GM19372 (cell line): ENCODE measurements at regions not wholly inside any gene's neighbourhood (a gene's known extent, or its start where the extent isn't known, plus 50 kb on each side); places are given as distances from the start of the nearest gene placed in this dataset.

Experiments used
- ATAC-seq: cut with Tn5 transposase; IDR thresholded peaks from one replicate; pipeline ENCODE4 v1.9.1; 2021; ENCODE audit warnings: mild to moderate bottlenecking, low read depth, moderate library complexity; ENCODE audit not compliant: unreplicated experiment

DNA sequence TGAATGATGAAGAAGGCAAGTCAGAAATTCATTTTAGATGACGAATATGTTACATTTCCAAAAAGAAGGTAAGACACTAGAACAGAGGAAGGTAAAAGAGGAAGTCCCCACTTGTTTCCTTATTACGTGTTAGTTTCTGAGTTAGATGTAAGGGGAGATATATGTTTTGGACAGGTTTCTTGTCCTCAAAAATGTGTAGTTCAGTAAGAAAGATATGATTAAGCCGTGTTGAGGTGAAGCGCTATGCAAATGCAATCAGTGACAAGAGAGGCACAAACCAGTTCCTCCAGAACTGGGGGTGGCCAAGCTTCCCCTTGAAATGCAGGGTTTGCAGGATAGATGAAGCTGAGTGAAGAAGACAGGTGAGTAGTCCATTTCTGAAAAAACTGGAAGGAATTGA is 293.3 kb upstream of the RUNX1 start:
- ATAC-seq, result no peak

DNA sequence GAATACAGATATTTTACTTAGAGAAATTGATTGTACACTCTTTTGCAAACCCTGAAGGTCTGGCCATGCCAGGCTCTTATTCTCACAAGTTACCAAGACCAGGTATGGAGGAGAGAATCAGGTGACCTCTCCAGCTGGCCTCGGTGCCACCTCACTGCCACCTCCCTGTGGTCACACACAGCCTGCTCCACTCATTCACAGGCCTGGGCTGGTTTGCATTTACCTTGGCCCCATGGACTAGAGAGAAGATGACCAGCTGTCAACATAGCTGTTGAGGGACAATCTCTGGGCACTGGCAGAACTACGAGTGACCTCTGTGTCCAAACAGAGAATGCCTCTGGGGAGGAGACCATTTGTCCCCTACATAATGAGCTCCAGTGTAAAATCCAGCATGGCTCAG is 291.2 kb upstream of the RUNX1 start:
- ATAC-seq, result no peak

DNA sequence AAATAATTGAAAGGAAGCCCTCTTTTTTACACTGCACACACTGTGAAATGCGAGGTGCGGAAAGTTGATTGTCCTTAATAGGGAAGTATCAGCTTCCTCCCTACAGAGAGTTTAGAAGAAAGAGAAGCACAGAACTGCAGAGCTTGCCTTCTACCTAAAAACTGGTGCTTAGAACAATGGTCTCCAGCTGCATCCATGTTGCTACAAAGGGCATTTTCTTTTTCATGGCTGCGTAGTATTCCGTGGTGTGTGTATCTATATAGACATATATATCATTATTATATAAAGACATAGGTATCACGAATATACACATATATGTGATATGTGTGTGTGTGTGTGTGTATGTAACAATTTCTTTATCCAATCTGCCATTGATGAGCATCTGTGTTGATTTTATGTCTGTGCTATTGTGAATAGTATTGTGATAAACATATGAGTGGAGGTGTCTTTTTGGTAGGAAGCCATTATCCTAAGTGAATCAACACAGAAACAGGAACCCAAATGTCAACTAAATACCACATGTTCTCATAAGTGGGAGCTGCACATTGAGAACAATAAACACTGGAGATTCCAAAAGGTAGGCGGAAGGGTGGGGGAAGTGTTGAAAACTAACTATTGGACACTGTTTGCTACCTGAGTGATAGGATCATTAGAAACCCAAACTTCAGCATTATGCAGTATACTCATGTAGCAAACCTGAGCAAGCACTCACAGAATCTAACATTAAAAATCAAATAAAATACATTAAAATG is 290.0 kb upstream of the RUNX1 start:
- ATAC-seq, result no peak

DNA sequence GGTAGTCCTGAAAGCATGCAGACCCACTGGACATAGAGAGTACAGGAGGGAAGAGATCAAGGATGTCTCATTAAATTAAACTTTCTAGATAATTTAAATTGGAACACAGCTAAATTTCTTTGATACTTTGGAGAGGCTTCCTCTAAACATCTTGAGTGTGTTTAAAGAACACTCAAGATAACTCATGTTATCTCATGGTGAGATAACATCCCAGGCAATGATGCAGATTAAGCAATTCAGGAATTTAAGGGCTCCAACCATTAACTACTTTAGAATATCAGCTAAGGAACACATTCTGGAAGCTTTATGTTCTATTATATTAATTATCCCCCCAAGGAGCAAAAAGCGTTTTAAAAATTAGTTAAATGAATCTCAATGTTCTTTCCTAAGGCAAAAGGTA is 289.2 kb upstream of the RUNX1 start:
- no peak for ATAC-seq

DNA sequence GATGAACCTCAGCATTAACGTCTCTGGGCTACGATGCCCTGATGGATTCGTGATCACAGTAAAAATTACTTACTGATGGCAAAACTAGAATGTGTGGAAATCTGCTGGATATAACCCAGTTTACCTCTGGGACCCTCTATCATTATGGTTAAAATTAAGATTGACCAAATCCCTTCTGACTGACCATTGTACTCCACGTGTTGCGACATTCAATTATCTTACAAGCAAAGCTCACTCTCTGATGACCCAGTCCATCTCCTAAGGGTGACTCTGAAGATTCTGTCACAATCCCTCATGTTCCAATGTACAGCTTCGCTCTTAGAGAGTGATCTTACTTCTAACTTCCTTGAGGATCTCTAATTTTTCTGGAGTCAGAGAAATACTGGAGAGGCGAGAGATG is 288.5 kb upstream of the RUNX1 start:
- ATAC-seq, result no peak

DNA sequence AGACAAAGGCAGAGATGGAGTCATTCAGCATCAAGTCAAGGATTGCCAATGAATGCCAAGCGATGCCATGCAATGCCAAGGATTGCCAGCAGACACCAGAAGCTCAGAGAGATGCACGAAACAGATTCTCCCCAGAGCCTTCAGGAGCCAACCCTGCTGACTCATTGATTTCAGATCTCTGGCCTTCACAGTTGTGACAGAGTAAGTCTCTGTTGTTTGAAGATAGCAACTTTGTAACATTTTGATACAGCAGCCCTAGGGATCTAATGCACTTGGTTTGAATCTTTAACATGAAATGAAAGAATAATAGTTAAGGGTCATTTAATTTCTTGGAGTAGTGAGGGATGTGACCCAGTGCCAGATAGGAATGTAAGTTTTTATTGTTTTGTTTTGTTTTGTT is 287.4 kb upstream of the RUNX1 start:
- no peak for ATAC-seq

DNA sequence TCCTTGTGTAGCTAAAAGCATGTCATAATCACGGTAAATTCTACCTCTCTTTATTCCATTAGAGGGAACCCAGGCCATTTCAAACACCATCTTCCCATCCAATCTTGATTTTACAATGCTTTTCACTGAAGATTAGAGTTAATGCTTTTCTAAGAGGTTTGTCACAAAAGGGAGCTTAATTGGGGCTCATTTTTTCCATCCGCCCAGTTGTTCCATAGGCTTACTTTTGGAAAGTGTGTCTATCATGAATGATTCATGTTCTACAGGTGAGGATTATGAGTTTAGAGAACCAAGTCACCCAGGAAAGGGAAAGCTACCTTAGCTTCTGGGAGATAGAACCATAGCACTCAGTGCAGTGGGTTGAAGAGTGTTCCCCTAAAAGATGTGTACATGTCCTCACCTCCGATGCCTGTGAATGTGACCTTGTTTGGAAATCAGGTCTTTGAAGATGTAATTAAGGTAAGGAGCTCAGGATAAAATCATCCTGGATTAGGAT is 286.9 kb upstream of the RUNX1 start:
- ATAC-seq, result no peak

DNA sequence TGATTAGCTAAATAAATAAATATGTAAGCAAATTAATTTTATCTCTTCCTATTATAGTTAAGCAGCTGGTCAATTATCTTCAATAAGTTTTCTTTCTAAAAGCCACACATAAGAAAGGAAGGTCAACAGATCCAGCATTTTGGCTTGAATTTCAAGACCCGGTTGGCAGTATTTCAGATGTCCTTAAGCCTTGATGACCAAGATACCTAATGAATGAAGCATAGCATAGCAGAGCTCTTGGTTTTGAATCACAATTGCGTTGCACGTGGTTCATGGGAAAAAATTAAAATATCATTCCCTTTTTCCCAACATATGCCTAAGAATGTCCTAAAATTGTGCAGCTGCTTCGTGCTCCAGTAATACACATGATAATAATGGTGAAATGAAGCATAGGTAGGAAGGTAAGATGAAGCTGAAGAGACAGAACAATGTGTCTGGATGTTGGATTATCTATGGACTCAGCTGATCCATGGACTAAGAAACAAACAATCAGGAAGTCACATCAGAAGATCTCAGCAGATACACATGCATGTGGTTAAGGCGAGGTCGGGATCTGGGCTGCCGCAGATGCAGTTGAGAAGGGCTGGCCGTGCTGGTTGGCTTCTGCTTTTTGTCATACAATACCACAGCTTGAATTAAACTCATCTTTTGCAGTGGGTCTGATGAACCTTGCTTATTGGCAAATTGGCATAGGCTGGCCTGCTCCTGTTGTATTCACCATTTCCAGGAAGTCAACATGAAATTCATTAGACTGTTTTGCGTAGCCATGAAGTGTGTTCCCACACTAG is 284.9 kb upstream of the RUNX1 start:
- ATAC-seq, result no peak

DNA sequence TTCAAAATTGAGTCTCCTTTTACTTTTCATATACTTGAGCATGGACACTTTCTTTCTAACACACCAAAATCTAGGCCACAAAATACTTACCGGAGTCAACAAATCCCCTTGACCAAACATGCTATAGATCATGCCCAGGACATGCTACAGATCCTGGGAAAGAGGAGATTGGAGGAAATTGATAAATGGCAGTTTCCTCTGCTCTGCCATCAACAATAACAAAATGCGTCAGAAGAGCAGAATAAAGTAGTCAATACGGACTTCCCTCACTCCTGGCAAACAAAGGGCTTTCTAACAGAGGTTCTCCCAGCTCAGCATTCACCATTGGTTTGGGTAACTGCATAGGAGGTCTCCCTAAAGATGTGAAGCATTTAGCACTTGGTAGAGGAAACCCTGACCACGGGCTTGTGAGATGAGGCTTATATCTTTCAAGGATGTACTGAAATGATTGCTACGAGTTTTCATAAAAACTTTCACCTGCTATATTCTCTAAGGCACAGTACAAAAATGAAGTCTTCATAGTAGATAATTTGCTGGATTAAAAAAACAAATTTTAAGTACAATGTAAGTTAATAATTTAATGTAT is 283.8 kb upstream of the RUNX1 start:
- ATAC-seq, result no peak

DNA sequence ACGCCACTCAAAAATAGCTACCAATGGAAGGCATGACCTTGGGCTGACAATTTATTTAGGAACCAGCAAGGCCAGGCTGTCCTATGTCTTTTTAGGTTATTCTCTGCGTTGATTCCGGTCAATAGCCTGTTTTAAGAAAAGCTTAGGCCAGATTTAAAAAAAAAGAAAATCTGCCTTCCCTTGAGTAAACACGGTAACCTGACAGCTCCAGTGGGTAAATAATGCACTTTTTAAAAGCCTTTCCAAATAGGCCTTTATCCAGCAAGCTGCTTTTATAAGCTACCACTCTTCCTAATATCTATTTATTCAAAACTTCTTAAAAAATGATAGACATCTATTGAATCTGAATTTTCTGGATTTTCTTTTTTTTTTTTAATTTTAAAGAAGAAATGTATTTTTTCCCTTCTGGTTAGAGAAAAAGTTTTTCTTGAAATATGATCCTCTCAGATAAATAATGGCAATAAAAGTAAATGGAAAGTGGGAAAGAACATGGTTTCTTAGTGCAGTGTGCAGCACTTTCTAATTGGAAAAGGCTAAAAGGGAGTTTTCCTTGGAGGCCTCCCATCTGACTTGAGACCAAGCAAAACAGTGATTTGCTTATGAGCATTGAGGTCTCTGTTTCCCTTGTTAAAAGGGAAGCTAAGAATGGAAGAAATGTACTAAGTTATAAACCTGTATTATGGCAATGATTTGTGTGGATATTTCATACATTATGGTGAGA is 281.0 kb upstream of the RUNX1 start:
- ATAC-seq, result no peak

DNA sequence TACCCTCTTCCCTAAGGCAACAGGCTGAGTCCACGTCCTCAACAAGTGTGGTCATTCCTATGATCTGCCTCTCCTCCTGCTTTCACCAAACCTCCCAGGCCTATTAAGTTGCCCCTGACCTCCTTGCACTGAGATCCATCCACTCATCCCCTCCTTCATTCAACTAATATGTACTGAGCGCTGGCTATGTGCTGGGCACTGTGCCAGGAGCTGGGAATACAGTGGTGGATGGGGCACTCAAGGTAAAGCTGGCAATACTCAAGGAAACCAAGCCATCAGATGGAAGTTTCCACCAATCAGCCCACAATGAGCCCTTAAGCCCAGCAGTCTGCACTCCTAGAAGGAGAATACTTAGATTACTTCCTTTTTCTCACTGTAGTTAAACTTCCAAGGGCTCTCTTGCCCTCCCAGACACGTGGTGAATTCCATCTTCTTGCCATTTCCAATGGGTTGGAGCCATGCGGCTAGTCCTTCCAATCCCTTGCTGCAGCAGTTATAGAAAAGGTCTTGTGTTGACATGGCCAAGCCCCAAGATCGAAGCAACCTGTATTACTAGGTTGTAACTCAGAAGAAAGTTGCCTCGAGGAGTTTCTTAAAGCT is 279.9 kb upstream of the RUNX1 start:
- ATAC-seq, result no peak

DNA sequence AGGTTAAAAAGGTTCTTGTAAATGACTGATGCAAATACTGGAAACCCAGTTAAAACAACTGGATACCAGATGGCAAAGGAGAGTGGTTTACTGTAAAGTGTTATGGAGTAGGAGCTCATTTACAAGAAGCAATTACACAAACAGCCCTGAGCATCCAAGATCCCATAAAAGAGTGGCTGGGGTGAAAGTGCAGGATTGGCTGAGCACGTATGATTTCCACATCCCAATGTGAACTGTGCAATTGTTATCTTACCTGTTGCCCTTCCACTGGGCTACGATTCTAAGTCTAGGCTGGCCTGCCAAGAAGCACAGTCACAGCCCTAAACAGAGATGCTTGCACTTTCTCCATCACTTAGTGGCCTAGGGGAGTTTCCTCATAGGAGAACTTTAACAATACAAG is 277.6 kb upstream of the RUNX1 start:
- no peak for ATAC-seq

DNA sequence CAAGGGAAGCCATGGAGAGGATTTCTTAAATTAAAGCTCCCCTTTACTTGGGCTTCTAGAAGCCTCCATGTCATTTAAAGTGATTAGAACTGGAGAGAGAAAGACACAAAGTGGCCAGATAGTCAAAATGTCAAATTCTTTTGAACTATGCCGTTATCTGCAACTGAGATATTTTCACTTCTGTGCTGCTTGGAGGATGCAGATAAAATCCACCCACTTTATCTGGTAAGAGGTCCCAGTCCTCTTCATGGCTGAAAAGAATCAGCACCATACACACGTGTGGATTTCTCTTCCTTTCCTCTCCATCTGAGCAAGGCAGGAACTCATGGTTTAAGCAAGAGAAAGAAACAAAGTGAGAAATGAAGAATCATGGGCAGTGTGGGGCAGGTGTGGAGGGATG is 276.9 kb upstream of the RUNX1 start:
- no peak for ATAC-seq

DNA sequence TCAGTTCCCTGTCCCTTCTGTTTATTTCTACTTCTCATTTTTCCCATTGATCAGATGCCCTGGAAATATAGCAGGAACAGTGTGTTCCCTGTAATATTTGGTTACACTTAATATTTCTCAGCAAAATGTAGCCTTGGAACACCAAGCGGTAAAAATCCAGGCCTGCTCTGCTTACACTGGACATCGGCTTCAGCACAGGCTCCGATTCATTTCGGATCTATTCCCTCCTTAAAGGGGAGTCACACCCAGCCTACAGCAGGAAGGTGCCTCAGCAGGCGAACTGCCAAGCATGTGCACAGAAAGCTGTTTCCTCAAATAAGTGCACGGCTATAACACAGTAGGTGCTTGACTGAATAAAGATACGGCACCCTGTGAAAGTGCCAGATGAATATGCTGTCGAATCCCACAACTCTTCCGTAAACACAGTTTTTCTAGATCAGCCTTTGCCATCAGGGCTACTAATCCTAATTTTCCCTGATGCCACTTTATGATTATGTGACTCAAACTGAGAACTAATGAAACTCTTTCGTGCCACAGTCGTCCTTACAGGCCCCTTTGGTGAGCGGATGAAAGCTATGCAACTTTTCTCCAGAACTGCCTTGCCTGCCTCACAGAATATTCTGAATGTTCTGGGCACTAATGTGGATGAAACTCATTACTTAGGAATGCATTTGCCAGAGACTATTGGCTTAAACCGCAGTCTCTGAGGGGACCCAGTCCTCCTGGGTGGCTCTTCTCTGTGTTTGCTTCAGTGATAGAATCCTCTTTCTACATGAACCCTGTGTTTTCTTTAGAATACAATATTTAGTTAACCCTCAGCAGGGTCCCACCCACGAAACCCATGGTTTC is 275.5 kb upstream of the RUNX1 start:
- ATAC-seq, result no peak

DNA sequence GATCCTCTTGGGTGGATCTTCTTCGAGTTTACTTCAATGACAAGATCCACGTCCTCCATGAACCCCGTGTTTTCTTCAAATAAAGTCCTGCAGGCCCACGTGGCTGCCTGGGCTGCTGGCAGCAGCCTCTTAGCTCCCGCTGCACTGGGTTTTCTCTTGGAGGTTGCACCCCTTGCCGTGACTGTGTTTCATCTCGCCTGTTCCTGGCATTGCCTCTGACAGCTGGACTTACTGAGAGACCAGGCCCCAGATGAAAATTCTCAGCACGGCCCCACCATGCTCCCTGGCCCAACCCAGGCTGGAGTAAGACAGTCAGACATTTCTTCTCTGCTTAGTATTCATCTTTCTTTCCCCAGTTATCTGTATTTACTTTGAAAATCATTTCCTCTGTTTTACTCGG is 274.8 kb upstream of the RUNX1 start:
- no peak for ATAC-seq

DNA sequence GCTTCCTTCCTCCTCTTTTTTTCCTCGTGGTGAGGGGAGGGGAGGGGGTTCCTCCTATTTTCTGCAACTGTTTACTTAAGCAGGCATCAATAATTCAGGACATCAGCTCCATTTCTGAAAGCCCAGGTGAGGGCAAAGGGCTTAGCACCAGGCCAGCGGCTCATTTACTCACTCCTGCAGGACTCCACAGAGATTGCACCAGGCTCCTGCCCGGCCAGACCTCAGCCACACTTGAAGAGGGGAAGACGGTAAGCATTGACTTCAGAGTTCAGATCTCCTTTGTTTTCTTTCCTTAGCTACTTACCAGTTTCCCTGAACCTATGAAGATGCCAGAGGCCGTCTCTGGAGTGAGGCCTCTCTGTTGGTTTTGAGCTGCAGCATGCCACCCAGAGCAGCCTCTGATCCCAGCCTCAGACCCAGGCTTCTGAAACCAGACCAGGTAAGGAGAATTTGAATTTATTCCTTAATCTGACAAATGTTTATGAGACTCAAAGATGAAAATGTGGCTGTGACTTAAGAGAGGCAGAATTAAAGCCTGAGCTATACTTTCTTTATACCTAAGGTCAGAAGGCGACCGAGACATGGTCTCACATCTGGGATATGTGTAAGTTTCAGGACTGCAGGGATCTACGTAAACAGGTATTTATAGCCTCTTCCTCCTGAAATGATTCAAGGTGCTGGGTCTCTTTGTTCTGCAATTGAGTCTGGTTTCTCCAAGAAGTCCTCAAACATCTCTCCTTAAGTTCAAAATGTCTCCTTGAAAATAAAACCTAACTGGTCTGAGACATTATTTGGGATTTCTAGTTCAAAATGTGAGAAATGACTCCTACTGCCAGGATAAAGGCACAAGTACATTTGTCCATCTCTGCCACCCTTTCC is 272.5 kb upstream of the RUNX1 start:
- no peak for ATAC-seq

DNA sequence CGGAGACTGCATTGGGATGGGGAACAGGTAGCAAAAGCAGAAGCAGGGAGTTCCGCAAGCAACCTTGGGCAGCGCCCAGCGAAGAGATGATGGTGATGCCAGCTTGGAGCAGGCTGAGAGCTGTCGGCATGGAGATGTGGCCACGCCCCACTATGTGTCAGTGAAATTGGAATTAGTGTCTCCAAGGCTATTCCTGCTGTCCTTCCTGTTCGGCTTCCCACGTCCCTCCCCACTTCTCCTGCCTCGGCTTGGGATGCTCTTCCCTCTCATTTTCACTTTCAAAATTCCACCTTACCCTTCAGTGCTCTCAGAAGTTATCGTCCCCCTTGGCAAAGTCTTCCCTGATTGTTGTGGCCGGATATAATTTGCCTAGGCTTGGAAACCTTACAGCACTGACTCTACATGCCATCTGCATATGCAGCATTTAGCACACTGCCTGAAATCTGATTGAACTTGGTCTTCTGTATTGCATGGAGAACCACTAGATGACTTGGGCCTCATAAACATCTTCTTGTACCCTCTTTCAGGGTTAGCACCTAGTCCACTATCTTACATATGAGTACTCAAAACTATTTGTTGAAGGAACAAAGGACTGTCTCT is 270.7 kb upstream of the RUNX1 start:
- no peak for ATAC-seq

DNA sequence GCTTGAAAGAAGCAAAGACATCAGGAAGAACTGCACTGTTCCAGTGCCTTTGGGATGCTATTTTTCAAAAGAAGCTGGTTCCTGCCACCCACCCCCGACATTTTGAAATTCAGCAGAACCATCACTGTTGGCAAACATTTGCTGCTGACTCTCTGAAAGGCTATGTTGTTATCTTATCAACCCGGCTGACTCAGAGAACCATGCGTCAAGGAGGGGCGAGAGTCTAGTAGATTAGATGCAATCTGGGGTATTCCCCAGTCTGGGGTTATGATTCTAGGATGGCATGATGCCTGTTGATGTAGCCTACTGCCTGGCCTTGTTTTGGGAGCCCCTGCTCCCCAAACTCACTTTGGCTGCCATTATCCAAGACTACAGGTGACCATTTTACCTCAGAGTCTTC is 267.8 kb upstream of the RUNX1 start:
- ATAC-seq, result no peak
